Vagina (tissue), 2 donors: ENCODE measurements at regions not wholly inside any gene's neighbourhood (a gene's known extent, or its start where the extent isn't known, plus 50 kb on each side); places are given as distances from the start of the nearest gene placed in this dataset.

Source experiments
- POLR2A ChIP-seq, 2 donors: fragments of 450-650 bp; IDR thresholded peaks; one replicate each; pipeline ENCODE4 v1.6.1; 2017; ENCODE audit warnings: antibody characterized with exemption in 2 of 2, mild to moderate bottlenecking in 2 of 2, moderate library complexity in 2 of 2
- POLR2AphosphoS5 ChIP-seq, 2 donors: sonication (generic); formaldehyde crosslinking; IDR thresholded peaks; one replicate each; pipeline ENCODE4 v1.9.0; 2017; ENCODE audit warnings: antibody characterized with exemption in 2 of 2, mild to moderate bottlenecking in 2 of 2, low read depth in 1 of 2; ENCODE audit not compliant: insufficient read depth in 1 of 2
- TF ChIP-seq, protein P1 (sequence below), 3 experiments: fragments of 450-650 bp in 2 of 3; fragments of 200-600 bp in 1 of 3; sonication (generic) in 1 of 3; IDR thresholded peaks; one replicate each; pipeline ENCODE4 v1.5.1; 2017 to 2019; ENCODE audit warnings: antibody characterized with exemption in 3 of 3, mild to moderate bottlenecking in 2 of 3, moderate library complexity in 2 of 3

DNA sequence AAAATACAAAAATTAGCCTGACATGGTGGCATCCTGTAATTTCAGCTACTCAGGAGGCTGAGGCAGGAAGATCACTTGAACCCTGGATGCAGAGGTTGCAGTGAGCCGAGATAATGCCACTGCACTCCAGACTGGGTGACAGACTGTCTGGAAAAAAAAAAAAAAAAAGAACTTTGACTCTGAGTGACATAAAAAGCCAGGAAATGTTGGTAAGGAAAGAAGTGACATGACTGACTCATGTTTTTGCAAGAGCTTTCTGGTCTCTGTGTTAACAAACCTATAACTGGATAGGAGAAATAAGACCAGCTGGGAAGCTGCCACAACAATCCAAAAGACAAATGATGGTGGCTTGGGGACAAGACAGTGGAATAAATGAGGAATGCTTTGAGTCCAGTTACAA, 272.1 kb downstream of the HINT1 start:
- TF ChIP-seq, protein P1, sequence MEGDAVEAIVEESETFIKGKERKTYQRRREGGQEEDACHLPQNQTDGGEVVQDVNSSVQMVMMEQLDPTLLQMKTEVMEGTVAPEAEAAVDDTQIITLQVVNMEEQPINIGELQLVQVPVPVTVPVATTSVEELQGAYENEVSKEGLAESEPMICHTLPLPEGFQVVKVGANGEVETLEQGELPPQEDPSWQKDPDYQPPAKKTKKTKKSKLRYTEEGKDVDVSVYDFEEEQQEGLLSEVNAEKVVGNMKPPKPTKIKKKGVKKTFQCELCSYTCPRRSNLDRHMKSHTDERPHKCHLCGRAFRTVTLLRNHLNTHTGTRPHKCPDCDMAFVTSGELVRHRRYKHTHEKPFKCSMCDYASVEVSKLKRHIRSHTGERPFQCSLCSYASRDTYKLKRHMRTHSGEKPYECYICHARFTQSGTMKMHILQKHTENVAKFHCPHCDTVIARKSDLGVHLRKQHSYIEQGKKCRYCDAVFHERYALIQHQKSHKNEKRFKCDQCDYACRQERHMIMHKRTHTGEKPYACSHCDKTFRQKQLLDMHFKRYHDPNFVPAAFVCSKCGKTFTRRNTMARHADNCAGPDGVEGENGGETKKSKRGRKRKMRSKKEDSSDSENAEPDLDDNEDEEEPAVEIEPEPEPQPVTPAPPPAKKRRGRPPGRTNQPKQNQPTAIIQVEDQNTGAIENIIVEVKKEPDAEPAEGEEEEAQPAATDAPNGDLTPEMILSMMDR (IDR thresholded peaks at IDR 0.05) = no peak
- TF ChIP-seq POLR2A (IDR thresholded peaks at IDR 0.05) (no peak), POLR2AphosphoS5 (IDR thresholded peaks at IDR 0.05; ENCODE audit: insufficient read depth in 1 of 2, low read depth in 1 of 2) (no peak)
